ENCODE measurements at regions not wholly inside any gene's neighbourhood (a gene's known extent, or its start where the extent isn't known, plus 50 kb on each side); places are given as distances from the start of the nearest gene placed in this dataset.

- peak; percentile 81 for DNase-seq
Measured at GRCh38 chr18:39105104-39105503, 1539.5 kb upstream of the CELF4 start.

DNA sequence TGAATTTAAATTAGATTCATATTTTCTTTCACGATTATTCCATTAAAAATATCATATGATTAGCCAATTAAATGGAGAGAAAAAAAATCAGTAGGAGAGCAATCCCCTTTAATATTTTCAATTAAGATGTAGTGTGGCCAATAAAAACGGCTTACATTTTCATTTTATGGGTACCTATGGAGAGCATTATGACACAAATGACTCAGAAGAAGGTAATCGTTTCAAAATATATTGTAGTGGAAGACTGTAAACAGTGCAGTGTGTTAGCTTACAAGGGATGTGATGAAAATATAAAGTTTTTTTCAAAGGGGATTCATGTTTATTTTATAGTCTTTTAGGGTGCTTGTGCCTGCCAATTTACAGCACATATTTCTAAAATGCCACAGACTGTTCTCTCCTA is 1507.4 kb upstream of the CELF4 start:
- no peak for DNase-seq

DNA sequence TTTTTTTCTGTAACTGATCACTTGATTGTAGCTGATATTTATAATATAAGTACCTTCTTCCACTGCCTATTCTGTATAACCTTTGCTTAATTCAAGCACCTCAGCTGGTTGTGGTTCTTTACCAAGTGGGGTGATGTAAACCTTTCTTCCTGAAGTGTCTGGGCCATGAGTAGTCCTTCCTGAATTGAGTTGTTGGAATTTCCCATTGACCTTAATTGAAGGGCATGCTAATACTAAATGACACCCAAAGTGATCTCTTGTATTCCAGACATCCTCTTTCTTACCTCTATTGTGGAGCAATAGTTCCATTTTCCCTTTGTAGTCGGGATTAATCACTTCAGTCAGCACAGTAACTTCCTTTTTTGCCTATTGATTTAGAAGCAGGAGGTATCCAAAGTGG is 1496.8 kb upstream of the CELF4 start:
- no peak for DNase-seq

DNA sequence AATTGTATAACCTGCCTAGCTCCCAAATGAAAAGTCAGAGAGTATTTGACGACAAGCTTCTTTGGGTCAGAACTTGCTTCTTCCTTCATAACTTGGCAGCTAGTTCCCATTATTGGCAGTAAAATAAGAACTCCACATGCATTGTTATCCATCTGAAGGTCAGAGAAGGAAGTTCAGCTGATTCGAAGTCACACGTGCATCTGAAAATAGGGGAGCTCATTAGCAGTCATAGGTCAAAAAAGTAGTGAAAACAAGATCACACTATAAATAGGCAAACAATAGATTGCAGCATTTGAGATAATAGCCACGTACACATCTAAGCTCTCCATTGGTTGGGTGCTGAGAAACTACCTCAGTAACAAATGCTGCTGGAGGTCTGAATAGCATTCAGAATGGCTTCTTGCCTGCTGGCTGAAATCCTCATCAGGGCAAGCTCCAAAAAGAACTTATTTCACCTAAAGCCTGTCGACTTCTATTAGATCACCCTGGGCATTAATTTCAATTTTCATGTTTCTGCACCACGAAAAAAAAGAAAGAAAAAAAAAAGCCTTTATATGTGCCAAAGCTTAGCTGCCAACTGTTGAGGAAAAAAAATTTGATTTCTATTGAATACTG is 1492.9 kb upstream of the CELF4 start:
- DNase-seq: no peak

GRCh38 chr18:39057423-39058064 is 1491.9 kb upstream of the CELF4 start:
- no peak for DNase-seq

DNA sequence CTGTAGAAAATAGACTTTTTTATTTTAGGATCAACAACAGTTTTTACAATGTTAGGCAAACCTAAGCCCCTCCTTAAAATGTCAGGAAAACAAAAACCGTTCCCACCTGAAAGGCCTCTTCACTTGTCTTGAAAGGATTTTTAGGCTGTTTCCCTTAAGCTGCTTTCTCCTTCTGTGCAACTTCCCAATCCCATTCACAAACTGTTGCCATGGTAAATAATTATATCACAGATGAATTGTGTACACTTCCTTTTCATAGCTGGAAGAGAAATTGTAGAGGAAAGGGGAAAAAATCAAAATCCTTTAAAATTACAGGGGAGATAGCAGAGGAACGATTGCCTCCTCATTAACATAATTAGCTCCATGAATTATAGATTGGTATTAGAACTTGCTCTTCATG is 1488.0 kb upstream of the CELF4 start:
- DNase-seq: peak; percentile 78

GRCh38 chr18:39051013-39051412 is 1485.4 kb upstream of the CELF4 start:
- DNase-seq: no peak

DNA sequence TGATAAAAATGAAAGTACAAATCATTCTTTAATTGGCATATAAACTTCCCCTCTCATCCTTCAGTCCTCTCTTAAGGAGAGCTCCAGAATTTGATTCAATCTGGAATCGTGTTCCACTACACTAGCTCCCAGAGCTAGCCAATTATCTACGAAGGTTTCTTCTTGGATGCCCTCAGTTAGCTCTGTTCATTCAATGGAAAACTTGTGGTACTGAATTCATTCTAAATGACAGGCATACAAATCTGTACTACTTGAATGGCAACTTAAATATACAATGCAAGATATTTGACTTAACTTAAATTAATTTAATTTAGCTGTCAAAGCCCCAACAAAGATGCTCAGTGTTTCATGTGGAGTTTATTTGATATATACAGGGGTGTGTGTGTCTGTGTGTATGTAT is 1474.2 kb upstream of the CELF4 start:
- DNase-seq: no peak

- DNase-seq: peak; percentile 73
Measured at GRCh38 chr18:39037925-39038324, 1472.3 kb upstream of the CELF4 start.

DNA sequence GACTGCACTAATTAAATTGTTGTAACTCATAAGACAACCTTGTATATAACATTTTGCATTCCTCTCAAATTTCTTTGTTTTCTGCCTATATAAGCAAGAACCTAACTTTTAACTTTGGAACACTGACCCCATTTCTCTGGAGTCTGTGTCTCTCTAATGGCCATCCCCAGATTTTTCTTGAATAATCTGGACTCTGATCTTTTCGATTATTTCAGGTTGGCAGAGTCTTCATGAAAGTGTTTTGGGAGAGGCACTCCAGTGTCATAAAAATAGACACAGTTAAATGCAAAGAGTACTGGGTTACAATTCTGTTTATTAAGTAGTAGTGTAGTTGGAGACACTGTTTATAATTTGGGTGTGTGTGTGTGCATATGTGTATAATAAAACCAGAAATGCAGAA is 1467.7 kb upstream of the CELF4 start:
- no peak for DNase-seq

GRCh38 chr18:39031647-39032046 is 1466.0 kb upstream of the CELF4 start:
- DNase-seq: no peak

GRCh38 chr18:39030124-39030655 is 1464.6 kb upstream of the CELF4 start:
- DNase-seq: no peak

DNA sequence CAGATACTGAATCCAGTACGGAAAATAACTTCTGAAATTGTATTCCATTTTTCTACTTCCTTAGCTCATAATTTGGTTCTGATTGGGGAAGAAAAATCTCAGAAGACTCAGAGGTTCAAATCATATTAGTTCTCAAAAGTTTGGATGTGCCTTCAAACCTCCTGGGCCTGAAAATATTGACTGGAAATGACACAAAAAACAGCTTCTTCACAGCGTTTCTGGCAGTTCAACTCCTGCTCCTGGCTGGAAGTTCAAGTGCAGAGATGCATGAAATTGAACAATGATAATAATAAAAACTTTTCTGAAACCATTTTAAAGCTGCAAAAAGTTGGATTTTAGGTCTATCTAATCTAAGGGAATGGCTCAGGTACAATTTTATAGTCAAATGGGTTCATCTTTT is 1459.9 kb upstream of the CELF4 start:
- DNase-seq: no peak

DNA sequence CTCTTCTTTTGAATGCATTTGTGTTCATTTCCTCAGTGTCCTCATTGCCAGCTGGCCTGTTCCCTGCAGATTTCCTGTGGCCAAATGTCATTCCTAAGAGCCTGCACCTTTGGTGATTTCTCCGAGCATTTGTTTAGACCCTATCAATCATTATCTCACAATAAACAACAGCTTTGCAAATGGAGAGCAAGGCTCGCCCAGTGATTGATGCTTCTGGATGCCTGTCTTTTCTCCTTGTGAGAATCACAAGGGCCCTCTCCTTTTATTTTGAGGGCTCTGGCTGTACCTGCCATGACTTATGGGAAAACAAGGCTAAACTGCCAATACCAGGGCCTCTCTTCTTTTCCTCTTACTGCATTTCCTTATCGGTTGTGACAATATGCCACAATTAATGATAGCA is 1454.4 kb upstream of the CELF4 start:
- peak; percentile 67 for DNase-seq

- no peak for DNase-seq
Measured at GRCh38 chr18:39007031-39007902, 1441.7 kb upstream of the CELF4 start.

GRCh38 chr18:38996056-38996455 is 1430.5 kb upstream of the CELF4 start:
- no peak for DNase-seq

- DNase-seq: no peak
Measured at GRCh38 chr18:38993342-38993741, 1427.7 kb upstream of the CELF4 start.

GRCh38 chr18:38984968-38985367 is 1419.4 kb upstream of the CELF4 start:
- DNase-seq: no peak

GRCh38 chr18:38982072-38982471 is 1416.5 kb upstream of the CELF4 start:
- DNase-seq: no peak

GRCh38 chr18:38981389-38981788 is 1415.8 kb upstream of the CELF4 start:
- DNase-seq: no peak

- DNase-seq: no peak
Measured at GRCh38 chr18:38980420-38980819, 1414.8 kb upstream of the CELF4 start.

- DNase-seq: no peak
Measured at GRCh38 chr18:38972571-38972970, 1407.0 kb upstream of the CELF4 start.

DNA sequence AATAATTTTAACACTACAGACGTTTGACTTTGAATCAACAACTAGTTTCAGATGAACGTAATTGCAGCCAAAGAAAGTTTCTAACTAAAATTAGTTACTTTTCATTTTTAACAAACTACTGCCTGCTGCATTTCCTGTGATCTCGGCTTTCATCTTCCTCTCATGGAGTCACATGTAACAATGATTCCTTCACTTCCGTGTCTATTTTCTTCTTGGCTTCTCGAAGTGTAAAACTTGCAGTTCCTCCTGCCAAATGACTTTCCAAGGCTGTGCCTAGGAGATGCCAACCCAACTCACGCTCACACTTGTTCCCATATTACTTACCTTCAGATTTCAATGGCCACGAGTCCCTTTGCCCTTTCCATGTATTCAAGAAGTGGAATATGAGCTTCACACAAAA is 1406.3 kb upstream of the CELF4 start:
- no peak for DNase-seq

DNA sequence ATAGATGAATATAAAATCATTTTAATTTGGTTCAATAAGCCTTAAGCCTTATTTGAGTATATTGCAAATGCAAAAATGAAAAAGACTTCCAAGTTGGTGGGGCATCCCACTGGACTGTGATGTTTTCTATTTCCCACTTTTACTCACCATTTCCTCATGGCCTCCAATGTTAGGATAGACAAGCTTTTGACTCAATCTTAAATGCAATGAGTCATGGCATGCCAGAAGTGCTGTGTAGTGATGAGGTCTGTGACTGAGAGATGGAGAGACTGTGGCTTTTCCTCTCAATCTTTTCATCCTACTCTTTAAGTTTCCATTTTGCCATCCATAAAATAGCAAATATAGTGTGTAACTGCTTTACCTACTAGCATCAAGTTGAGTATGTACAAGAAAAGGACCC is 1401.2 kb upstream of the CELF4 start:
- no peak for DNase-seq

Measured in NCI-H1092 treated with DMSO at 0.1 percent for 48 hours (cell line).